GM18507 (cell line): ENCODE measurements at regions not wholly inside any gene's neighbourhood (a gene's known extent, or its start where the extent isn't known, plus 50 kb on each side); places are given as distances from the start of the nearest gene placed in this dataset.

Source experiments
- DNase-seq: peaks from one replicate; pipeline ENCODE4 v3.0.0; 2011; ENCODE audit warnings: low read depth; ENCODE audit not compliant: insufficient read length; ENCODE audit errors: extremely low spot score
- FAIRE-seq: peaks from 2 replicates; lab custom pipeline; 2011; peaks lifted over from hg19 to GRCh38; lab: Jason Lieb, UNC

DNA sequence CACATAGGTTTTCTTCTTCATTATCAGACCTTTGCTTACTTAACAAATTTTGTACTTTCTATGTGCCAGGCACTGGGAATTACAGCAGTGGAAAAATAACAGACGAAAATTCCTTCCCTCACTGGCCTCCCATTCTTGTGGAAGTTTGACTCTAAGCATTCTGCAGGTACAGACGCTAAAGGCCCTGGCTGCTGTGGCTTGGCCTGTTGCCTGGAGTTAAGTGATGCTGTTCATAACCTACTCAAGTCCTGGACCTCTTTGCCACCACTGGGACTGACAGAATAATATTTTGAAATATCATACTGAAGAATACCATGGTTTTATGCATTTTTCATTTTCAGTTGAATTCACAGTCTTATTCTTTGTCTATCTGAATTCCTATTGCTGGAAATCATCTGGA lies 97.3 kb upstream of the SPATA31C2 start:
- FAIRE-seq: no peak
- no peak for DNase-seq

GRCh38 chr9:88234114-88234513 lies 95.8 kb upstream of the SPATA31C2 start:
- DNase-seq (no peak), FAIRE-seq (no peak)

GRCh38 chr9:88233091-88233490 lies 94.8 kb upstream of the SPATA31C2 start:
- no peak for FAIRE-seq

GRCh38 chr9:88230612-88231011 lies 92.3 kb upstream of the SPATA31C2 start:
- no peak for DNase-seq
- no peak for FAIRE-seq

More at GRCh38 chr9:88233091-88233490, 94.8 kb upstream of the SPATA31C2 start:
- DNase-seq: no peak

DNA sequence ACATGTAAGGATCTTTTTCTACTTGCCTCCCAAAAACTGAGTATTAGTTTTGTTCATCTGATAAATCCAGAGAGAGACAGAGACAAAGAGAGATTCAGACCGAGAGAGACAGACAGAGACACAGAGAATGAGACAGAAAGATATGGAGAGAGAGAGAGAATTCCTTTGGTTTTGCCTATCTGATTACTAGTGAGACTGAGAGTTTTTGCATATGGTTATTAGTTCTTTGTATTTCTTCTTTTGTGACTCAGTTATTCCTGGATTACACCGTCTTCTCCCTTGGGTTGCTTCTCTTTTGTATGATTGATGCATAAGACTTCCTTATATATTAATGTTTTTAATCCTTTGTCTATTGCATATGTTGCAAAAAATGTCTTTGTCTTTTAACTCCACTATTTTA lies 91.2 kb upstream of the SPATA31C2 start:
- FAIRE-seq: no peak

GRCh38 chr9:88224938-88225337 lies 86.7 kb upstream of the SPATA31C2 start:
- DNase-seq: no peak
- no peak for FAIRE-seq

More for the DNA sequence above, 91.2 kb upstream of the SPATA31C2 start:
- DNase-seq: no peak

DNA sequence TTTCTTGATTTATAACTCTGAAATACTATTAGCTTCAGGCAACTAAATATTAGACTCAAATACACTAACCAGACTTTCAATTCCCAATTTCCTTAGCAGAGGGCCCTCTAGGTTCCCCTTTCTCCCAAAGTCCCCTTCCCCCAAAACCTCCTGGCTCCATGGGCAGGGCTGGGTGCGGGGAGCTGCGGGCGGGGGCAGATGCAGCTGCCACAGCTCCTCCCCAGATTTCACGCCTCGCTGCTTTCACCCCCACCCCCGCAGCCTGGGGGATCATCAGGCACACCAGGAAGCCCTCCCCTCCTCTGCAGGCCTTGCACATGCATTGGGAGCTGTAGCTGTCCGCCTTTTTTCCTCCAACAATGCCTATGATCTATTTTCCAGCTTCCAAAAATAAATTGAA lies 82.8 kb upstream of the SPATA31C2 start:
- FAIRE-seq: no peak
- DNase-seq: no peak

GRCh38 chr9:88220652-88221051 lies 82.4 kb upstream of the SPATA31C2 start:
- DNase-seq: no peak
- no peak for FAIRE-seq

DNA sequence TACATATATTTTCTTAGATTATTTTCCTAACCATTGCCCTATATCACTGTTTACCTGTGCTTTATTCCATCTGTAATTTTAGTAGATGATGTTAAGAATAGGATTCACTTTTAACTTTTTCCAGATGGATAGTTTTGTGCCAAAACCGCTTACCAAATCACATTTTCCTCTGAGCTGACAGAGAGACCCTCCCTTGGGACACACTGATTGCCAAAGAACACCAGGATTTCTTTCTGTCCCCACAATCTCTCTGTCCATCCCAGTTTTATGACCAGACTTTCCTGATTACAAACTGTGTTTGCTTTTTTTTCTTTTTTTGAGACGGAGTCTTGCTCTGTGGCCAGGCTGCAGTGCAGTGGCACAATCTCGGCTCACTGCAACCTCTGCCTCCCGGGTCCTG lies 81.3 kb upstream of the SPATA31C2 start:
- DNase-seq: no peak

DNA sequence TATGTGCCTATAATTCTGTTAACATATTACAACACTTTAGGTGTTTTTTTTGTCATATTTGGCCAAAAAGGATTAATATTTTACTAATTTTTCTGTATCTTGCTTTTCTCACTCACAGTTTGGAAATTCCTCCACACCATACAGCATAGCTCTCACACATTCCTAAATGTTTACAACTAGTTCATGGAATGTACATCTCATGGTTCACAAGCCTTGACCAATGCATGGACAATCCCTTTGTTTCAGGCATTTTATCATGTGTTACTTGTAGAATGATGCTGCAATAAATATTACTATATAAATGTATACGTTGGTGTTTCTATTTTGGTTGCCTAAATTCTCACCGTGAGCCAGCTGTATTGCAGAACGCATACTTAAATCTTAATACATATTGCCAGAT lies 80.5 kb upstream of the SPATA31C2 start:
- FAIRE-seq (no peak), DNase-seq (no peak)

More for the DNA sequence above, 81.3 kb upstream of the SPATA31C2 start:
- FAIRE-seq: no peak

- DNase-seq: no peak
Observed at GRCh38 chr9:88216126-88216995, 78.1 kb upstream of the SPATA31C2 start.

GRCh38 chr9:88215196-88216125 lies 77.2 kb upstream of the SPATA31C2 start:
- FAIRE-seq: no peak

More at GRCh38 chr9:88216126-88216995, 78.1 kb upstream of the SPATA31C2 start:
- no peak for FAIRE-seq

DNA sequence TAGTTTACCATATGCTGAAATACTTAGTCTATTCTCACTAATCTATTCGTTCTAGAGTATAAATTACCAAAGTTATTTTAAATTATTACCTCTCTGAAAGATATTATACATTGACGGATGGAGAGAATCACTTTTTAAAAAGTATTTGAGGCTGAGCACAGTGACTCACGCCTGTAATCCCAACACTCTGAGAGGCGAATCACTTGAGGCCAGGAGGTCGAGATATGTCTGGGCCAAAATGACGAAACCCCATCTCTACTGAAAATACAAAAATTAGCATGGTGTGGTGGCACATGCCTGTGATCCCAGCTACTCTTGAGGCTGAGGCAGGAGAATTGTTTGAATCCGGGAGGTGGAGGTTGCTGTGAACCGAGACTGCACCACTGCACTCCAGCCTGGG lies 64.0 kb upstream of the SPATA31C2 start:
- FAIRE-seq (no peak), DNase-seq (no peak)

More at GRCh38 chr9:88215196-88216125, 77.2 kb upstream of the SPATA31C2 start:
- no peak for DNase-seq

GRCh38 chr9:88198341-88198807 lies 60.1 kb upstream of the SPATA31C2 start:
- no peak for DNase-seq
- no peak for FAIRE-seq

DNA sequence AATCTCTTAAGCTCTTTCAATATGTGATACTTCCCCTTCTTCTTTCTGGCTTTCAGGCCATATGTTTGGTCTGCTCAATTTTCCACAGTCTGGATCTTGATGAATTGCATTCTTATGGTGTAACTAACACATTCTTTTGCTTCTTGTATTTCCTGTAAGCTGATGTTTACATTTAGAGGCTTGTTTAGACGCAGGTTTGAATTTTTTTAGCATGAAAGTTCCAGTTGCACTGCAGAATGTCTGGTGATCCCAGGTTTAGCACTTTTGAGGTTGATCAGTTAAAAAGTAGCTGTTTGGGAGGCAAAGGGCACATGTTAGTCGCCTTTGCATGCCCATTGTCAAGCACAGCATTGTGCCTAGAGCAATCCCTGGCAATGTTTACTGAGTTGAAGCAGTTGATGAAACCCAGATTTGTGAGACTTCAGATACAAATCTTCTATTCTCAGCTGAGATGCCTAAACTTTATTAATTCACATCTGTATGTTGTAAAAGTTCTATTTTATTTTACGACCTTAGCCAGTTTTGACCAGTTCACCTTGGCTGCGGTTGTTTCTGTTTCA lies 59.6 kb upstream of the SPATA31C2 start:
- FAIRE-seq: no peak
- no peak for DNase-seq

GRCh38 chr9:88197016-88197415 lies 58.7 kb upstream of the SPATA31C2 start:
- FAIRE-seq (no peak), DNase-seq (no peak)

GRCh38 chr9:88196142-88196790 lies 58.0 kb upstream of the SPATA31C2 start:
- FAIRE-seq: no peak

GRCh38 chr9:88193766-88194165 lies 55.5 kb upstream of the SPATA31C2 start:
- DNase-seq (no peak), FAIRE-seq (no peak)

More at GRCh38 chr9:88196142-88196790, 58.0 kb upstream of the SPATA31C2 start:
- no peak for DNase-seq

- no peak for DNase-seq
- no peak for FAIRE-seq
Observed at GRCh38 chr9:88191456-88191855, 53.2 kb upstream of the SPATA31C2 start.
